ENCODE measurements at regions not wholly inside any gene's neighbourhood (a gene's known extent, or its start where the extent isn't known, plus 50 kb on each side); places are given as distances from the start of the nearest gene placed in this dataset.

DNA sequence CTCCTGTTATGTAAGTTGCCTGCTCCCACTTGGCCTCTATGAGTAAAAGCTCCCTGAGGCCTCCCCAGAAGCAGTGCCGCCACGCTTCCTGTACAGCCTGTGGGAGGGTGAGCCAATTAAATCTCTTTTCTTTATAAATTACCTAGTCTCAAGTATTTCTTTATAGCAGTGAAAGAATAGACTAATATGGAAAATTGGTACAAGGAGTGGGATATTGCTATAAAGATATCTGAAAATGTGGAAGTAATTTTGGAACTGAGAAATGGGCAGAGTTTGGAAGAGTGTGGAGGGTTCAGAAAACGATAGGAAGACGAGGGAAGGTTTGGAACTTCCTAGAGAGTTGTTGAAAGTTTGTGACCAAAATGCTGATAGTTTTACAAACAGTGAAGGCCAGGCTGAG is 572.3 kb downstream of the MATN1 start:
- TF ChIP-seq, protein P1, sequence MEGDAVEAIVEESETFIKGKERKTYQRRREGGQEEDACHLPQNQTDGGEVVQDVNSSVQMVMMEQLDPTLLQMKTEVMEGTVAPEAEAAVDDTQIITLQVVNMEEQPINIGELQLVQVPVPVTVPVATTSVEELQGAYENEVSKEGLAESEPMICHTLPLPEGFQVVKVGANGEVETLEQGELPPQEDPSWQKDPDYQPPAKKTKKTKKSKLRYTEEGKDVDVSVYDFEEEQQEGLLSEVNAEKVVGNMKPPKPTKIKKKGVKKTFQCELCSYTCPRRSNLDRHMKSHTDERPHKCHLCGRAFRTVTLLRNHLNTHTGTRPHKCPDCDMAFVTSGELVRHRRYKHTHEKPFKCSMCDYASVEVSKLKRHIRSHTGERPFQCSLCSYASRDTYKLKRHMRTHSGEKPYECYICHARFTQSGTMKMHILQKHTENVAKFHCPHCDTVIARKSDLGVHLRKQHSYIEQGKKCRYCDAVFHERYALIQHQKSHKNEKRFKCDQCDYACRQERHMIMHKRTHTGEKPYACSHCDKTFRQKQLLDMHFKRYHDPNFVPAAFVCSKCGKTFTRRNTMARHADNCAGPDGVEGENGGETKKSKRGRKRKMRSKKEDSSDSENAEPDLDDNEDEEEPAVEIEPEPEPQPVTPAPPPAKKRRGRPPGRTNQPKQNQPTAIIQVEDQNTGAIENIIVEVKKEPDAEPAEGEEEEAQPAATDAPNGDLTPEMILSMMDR (IDR thresholded peaks at IDR 0.05), result no peak

DNA sequence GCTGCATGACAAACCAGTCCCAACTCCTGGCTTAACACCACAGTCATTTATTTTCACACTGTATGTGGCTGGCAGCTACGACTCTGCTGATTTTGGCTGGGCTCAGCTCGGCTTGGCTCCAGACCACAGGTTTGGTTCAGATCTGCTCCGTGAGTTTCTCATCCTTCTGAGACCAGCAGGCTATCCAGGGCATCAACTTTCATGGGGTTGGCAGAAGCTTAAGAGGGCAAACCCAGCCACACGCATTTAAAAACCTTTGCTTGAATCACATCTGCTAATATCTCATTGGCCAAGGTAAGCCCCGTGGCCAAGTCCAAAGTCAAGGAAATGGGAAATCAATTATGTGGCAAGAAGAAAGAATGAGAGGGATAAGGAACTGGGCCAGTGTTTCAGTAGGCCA is 574.2 kb downstream of the MATN1 start:
- Histone ChIP-seq H3K36me3 (no peaks in the 10 kb centered on the region), H3K27me3 (peaks cover 7% of the 10 kb centered on the region), H3K4me3 (ENCODE audit: low read depth in 1 of 2, low read length in 1 of 2) (no peak overlapping the region), H3K9me3 (no peaks in the 10 kb centered on the region), H3K4me1 (ENCODE audit: control insufficient read depth in 1 of 2, insufficient read depth in 1 of 2, low read depth in 1 of 2, low read length in 1 of 2) (peaks cover 0 to 6% of the 10 kb centered on the region in 2 experiments), H3K27ac (no peak overlapping the region)
- TF ChIP-seq, protein P1 (IDR thresholded peaks at IDR 0.05), result no peak

More for the DNA sequence above, 572.3 kb downstream of the MATN1 start:
- Histone ChIP-seq H3K4me3 (ENCODE audit: low read depth in 1 of 2, low read length in 1 of 2) (no peak overlapping the region), H3K9me3 (no peaks in the 10 kb centered on the region), H3K27ac (no peak overlapping the region), H3K27me3 (peaks cover 7% of the 10 kb centered on the region), H3K36me3 (no peaks in the 10 kb centered on the region), H3K4me1 (ENCODE audit: control insufficient read depth in 1 of 2, insufficient read depth in 1 of 2, low read depth in 1 of 2, low read length in 1 of 2) (peaks cover 0 to 2% of the 10 kb centered on the region in 2 experiments)

DNA sequence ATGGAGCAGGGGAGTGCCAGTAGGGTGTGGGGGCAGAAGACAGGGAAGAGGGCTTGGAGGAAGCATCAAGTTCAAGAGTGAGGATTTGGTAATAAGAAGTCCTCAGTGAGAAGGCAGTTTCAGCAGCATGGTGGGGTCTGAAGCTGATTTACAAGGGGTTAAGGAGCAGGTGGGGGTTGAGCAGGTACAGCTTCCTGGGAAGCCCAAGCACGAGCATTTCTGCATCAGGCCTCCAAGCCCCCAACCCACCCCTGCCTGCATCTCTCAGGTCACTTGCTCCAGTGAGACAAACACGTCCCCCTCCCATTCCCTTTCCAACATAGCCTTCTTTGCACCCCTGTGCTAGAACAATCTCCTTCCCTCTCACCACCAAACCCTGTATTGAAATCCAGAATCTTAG is 574.7 kb downstream of the MATN1 start:
- Histone ChIP-seq H3K27ac (no peak overlapping the region), H3K9me3 (no peaks in the 10 kb centered on the region), H3K27me3 (peaks cover 7% of the 10 kb centered on the region), H3K36me3 (no peaks in the 10 kb centered on the region), H3K4me1 (ENCODE audit: control insufficient read depth in 1 of 2, insufficient read depth in 1 of 2, low read depth in 1 of 2, low read length in 1 of 2) (peaks cover 0 to 6% of the 10 kb centered on the region in 2 experiments), H3K4me3 (ENCODE audit: low read depth in 1 of 2, low read length in 1 of 2) (no peak overlapping the region)
- TF ChIP-seq, protein P1 (IDR thresholded peaks at IDR 0.05), result no peak

DNA sequence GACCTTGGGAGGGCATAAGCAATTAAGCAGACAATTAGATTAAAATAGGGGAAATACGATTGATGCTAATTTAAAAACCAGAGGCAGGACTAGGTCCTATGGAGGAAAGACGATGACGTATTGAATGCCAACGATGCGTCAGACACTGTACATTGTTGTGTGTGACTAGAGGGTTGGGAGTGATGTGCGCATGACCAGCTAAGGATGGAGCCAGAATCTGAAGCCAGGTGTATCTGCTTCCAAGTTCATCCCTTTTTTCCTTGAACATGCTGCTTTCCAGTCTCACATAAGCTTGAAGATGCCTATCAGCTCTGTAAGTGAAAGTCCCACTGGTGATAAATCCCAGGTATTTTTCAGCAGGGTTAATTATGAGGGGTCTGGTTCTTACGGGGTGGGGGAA is 576.2 kb downstream of the MATN1 start:
- H3K9me3 ChIP-seq, result no peaks in the 10 kb centered on the region
- no peak overlapping the region for H3K27ac ChIP-seq
- H3K27me3 ChIP-seq, result peaks cover 7% of the 10 kb centered on the region
- no peak overlapping the region for H3K4me3 ChIP-seq (ENCODE audit: low read depth in 1 of 2, low read length in 1 of 2)
- no peaks in the 10 kb centered on the region for H3K36me3 ChIP-seq
- TF ChIP-seq, protein P1 (IDR thresholded peaks at IDR 0.05), result no peak
- peaks cover 0 to 6% of the 10 kb centered on the region in 2 experiments for H3K4me1 ChIP-seq (ENCODE audit: control insufficient read depth in 1 of 2, insufficient read depth in 1 of 2, low read depth in 1 of 2, low read length in 1 of 2)

DNA sequence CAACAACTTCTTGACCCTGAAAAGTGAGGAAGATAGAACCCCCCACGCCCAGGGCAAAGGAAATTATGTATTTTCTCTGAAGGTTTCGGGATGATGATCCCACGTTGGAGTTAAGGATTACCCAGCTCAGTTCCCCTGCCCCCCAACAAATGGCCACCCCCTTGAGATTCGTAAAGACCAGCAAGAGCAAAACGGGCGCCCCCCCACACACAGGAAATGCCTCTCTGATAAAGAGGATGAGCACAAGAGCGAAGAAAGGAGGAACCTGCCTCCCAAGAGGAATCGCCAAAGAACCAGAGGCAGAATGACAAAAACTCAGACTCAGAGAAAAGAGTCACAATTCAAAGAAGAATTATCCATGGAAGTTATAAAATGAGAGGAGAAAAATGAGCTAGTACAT is 576.9 kb downstream of the MATN1 start:
- Histone ChIP-seq H3K27ac (no peak overlapping the region), H3K4me3 (ENCODE audit: low read depth in 1 of 2, low read length in 1 of 2) (no peak overlapping the region), H3K9me3 (no peaks in the 10 kb centered on the region), H3K27me3 (peaks cover 7% of the 10 kb centered on the region), H3K36me3 (no peaks in the 10 kb centered on the region), H3K4me1 (ENCODE audit: control insufficient read depth in 1 of 2, insufficient read depth in 1 of 2, low read depth in 1 of 2, low read length in 1 of 2) (peaks cover 0 to 6% of the 10 kb centered on the region in 2 experiments)
- TF ChIP-seq, protein P1 (IDR thresholded peaks at IDR 0.05), result no peak
